Astrocyte (in vitro differentiated cells and primary cell): ENCODE measurements at regions not wholly inside any gene's neighbourhood (a gene's known extent, or its start where the extent isn't known, plus 50 kb on each side); places are given as distances from the start of the nearest gene placed in this dataset.

Source experiments
- DNase-seq: peaks from one replicate; pipeline ENCODE4 v3.0.0-alpha.2; 2010; ENCODE audit warnings: low read depth
- FAIRE-seq: peaks from 2 replicates; lab custom pipeline; 2011; peaks lifted over from hg19 to GRCh38; lab: Jason Lieb, UNC
- H2AFZ ChIP-seq: 2 replicates; pipeline ENCODE4 v1.6.0; 2012; ENCODE audit warnings: low read depth, low read length, inconsistent platforms
- H3K27ac ChIP-seq: 2 replicates; pipeline ENCODE4 v1.5.1; 2011; ENCODE audit warnings: low read depth, low read length, inconsistent platforms
- H3K27me3 ChIP-seq: 2 replicates; pipeline ENCODE4 v1.6.0; 2011; ENCODE audit warnings: low read length, inconsistent platforms; ENCODE audit not compliant: insufficient read depth
- H3K36me3 ChIP-seq: 2 replicates; pipeline ENCODE4 v1.5.1; 2011; ENCODE audit warnings: low read length, inconsistent platforms; ENCODE audit not compliant: insufficient read depth
- H3K4me1 ChIP-seq: 2 replicates; pipeline ENCODE4 v1.5.1; 2011; ENCODE audit warnings: low read length, inconsistent platforms; ENCODE audit not compliant: insufficient read depth
- H3K4me2 ChIP-seq: 2 replicates; pipeline ENCODE4 v1.6.0; 2012; ENCODE audit warnings: low read length, inconsistent platforms
- H3K4me3 ChIP-seq: 2 replicates; pipeline ENCODE4 v1.5.1; 2011; ENCODE audit warnings: low read depth, mild to moderate bottlenecking, low read length, inconsistent platforms; ENCODE audit not compliant: insufficient read depth
- H3K79me2 ChIP-seq: 2 replicates; pipeline ENCODE4 v1.6.0; 2012; ENCODE audit warnings: mild to moderate bottlenecking, low read length, inconsistent platforms; ENCODE audit not compliant: insufficient read depth
- H3K9ac ChIP-seq: 2 replicates; pipeline ENCODE4 v1.6.0; 2012; ENCODE audit warnings: mild to moderate bottlenecking, low read length, inconsistent platforms
- H3K9me3 ChIP-seq: 2 replicates; pipeline ENCODE4 v1.5.1; 2012; ENCODE audit warnings: low read depth, mild to moderate bottlenecking, low read length, inconsistent platforms; ENCODE audit not compliant: insufficient read depth
- H4K20me1 ChIP-seq: 2 replicates; pipeline ENCODE4 v1.6.0; 2012; ENCODE audit warnings: low read length, inconsistent platforms; ENCODE audit not compliant: insufficient read depth
- H3K27ac Mint-ChIP-seq: one replicate; pipeline ENCODE4 v1.8.0; 2021; ENCODE audit warnings: mild to moderate bottlenecking, mixed read lengths; ENCODE audit not compliant: unreplicated experiment
- H3K27me3 Mint-ChIP-seq: one replicate; pipeline ENCODE4 v1.8.0; 2021; ENCODE audit warnings: low read depth, mixed read lengths; ENCODE audit not compliant: unreplicated experiment
- H3K36me3 Mint-ChIP-seq: one replicate; pipeline ENCODE4 v1.8.0; 2021; ENCODE audit warnings: low read depth, mixed read lengths; ENCODE audit not compliant: unreplicated experiment
- H3K4me1 Mint-ChIP-seq: one replicate; pipeline ENCODE4 v1.8.0; 2021; ENCODE audit warnings: low read depth, mixed read lengths; ENCODE audit not compliant: unreplicated experiment
- H3K4me3 Mint-ChIP-seq: one replicate; pipeline ENCODE4 v1.8.0; 2021; ENCODE audit warnings: mild to moderate bottlenecking, moderate library complexity, mixed read lengths; ENCODE audit not compliant: unreplicated experiment
- H3K9me3 Mint-ChIP-seq: one replicate; pipeline ENCODE4 v1.8.0; 2021; ENCODE audit warnings: mild to moderate bottlenecking, mixed read lengths; ENCODE audit not compliant: unreplicated experiment
- CTCF ChIP-seq: IDR thresholded peaks from 2 replicates; pipeline ENCODE4 v1.5.1; 2011; ENCODE audit warnings: low read depth, mild to moderate bottlenecking, inconsistent platforms, low read length, moderate library complexity; ENCODE audit not compliant: insufficient read depth
- EZH2 ChIP-seq: IDR thresholded peaks from 2 replicates; pipeline ENCODE4 v1.6.1; 2012; ENCODE audit warnings: mild to moderate bottlenecking, low read length, inconsistent platforms; ENCODE audit not compliant: insufficient read depth

GRCh38 chr6:109284675-109285074 lies 97.6 kb downstream of the CD164 start:
- Mint-ChIP-seq H3K36me3 (no peaks in the 10 kb centered on the region), H3K9me3 (peaks cover 2% of the 10 kb centered on the region), H3K27me3 (peaks cover 10% of the 10 kb centered on the region), H3K4me1 (peaks cover 6% of the 10 kb centered on the region), H3K4me3 (no peak overlapping the region), H3K27ac (no peak overlapping the region)
- Histone ChIP-seq H3K4me2 (no peak overlapping the region), H4K20me1 (no peaks in the 10 kb centered on the region), H3K4me3 (no peak overlapping the region), H3K36me3 (no peaks in the 10 kb centered on the region), H3K27ac (no peak overlapping the region), H3K27me3 (no peaks in the 10 kb centered on the region), H3K9me3 (no peaks in the 10 kb centered on the region), H2AFZ (no peak overlapping the region), H3K4me1 (no peaks in the 10 kb centered on the region), H3K9ac (no peak overlapping the region), H3K79me2 (no peaks in the 10 kb centered on the region)
- TF ChIP-seq EZH2 = no peak
- no peak for TF ChIP-seq CTCF
- DNase-seq = no peak
- no peak for FAIRE-seq

GRCh38 chr6:109282756-109283155 lies 99.5 kb downstream of the CD164 start:
- Mint-ChIP-seq H3K4me3 (no peak overlapping the region), H3K27ac (no peak overlapping the region), H3K9me3 (no peaks in the 10 kb centered on the region), H3K27me3 (peaks cover 10% of the 10 kb centered on the region), H3K36me3 (no peaks in the 10 kb centered on the region), H3K4me1 (peaks cover 6% of the 10 kb centered on the region)
- TF ChIP-seq EZH2 (no peak), CTCF (no peak)
- no peaks in the 10 kb centered on the region for H4K20me1 ChIP-seq
- H3K4me1 ChIP-seq = no peaks in the 10 kb centered on the region
- H3K27ac ChIP-seq = no peak overlapping the region
- no peak overlapping the region for H3K4me2 ChIP-seq
- no peak overlapping the region for H3K4me3 ChIP-seq
- no peak overlapping the region for H2AFZ ChIP-seq
- no peaks in the 10 kb centered on the region for H3K27me3 ChIP-seq
- no peaks in the 10 kb centered on the region for H3K79me2 ChIP-seq
- H3K36me3 ChIP-seq = no peaks in the 10 kb centered on the region
- FAIRE-seq = no peak
- H3K9me3 ChIP-seq = no peaks in the 10 kb centered on the region
- DNase-seq = no peak
- no peak overlapping the region for H3K9ac ChIP-seq

- H3K4me1 Mint-ChIP-seq = no peaks in the 10 kb centered on the region
- no peak overlapping the region for H3K27ac Mint-ChIP-seq
- H3K36me3 Mint-ChIP-seq = no peaks in the 10 kb centered on the region
- H3K9me3 Mint-ChIP-seq = no peaks in the 10 kb centered on the region
- TF ChIP-seq EZH2 (no peak), CTCF (no peak)
- H3K79me2 ChIP-seq = no peaks in the 10 kb centered on the region
- no peak overlapping the region for H3K9ac ChIP-seq
- no peaks in the 10 kb centered on the region for H3K36me3 ChIP-seq
- no peak overlapping the region for H3K27ac ChIP-seq
- H3K9me3 ChIP-seq = no peaks in the 10 kb centered on the region
- H3K4me1 ChIP-seq = no peaks in the 10 kb centered on the region
- DNase-seq = no peak
- no peak overlapping the region for H2AFZ ChIP-seq
- no peaks in the 10 kb centered on the region for H4K20me1 ChIP-seq
- no peak for FAIRE-seq
- peaks cover 3% of the 10 kb centered on the region for H3K27me3 ChIP-seq
- H3K4me3 ChIP-seq = no peak overlapping the region
- no peak overlapping the region for H3K4me2 ChIP-seq
- H3K27me3 Mint-ChIP-seq = peaks cover 4% of the 10 kb centered on the region
- no peak overlapping the region for H3K4me3 Mint-ChIP-seq
Measured at GRCh38 chr6:109279628-109280027, 102.6 kb downstream of the CD164 start.
